ENCODE measurements at regions not wholly inside any gene's neighbourhood (a gene's known extent, or its start where the extent isn't known, plus 50 kb on each side); places are given as distances from the start of the nearest gene placed in this dataset.

DNA sequence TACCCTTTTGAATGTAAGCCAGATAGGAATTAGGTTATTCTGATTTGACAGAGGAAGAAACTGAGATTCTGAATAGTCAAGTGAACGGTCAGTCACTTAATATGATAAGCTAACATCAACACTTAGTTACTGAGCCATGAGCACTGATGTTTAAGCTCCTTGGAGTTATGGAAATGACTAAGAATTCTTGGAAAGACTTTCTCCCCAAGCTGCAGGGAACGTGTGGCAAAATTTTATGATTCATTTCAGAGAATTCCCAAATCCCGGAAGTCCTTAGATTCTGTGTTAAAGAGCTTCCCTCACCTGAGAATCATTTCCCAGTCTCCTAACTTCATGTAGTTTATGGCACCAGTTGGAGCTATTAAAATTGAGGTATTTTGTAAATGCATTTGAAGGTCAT, 330.9 kb downstream of the XPNPEP1 start:
- no peaks in the 10 kb centered on the region for H3K9me3 ChIP-seq (ENCODE audit: control insufficient read depth, low read depth, low read length)
- H3K27ac ChIP-seq (ENCODE audit: insufficient read length, low read depth, low read length) = no peak overlapping the region
- no peaks in the 10 kb centered on the region for H4K20me1 ChIP-seq (ENCODE audit: control insufficient read depth, insufficient read depth, insufficient read length)
- Mint-ChIP-seq H3K4me3 (no peak overlapping the region), H3K36me3 (ENCODE audit: insufficient read depth in 1 of 3, low read depth in 3 of 3) (peaks cover 0 to under 1% (median 0%) of the 10 kb centered on the region in 3 experiments; a peak in 1 of 7 replicates), H3K4me1 (peaks cover 4 to 5% of the 10 kb centered on the region in 2 experiments; a peak in 2 of 4 replicates), H3K27ac (no peak overlapping the region), H3K27me3 (ENCODE audit: low read depth) (no peaks in the 10 kb centered on the region), H3K9me3 (peaks cover under 1 to 5% of the 10 kb centered on the region in 2 experiments; a peak in 4 of 5 replicates)
- WGBS (ENCODE audit: extremely low coverage, insufficient read length, low lambda C conversion rate) = no CpG with 5 or more reads among the region's 3 CpGs
- no peaks in the 10 kb centered on the region for H3K79me1 ChIP-seq (ENCODE audit: insufficient read depth, low read depth, low read length, poor library complexity, severe bottlenecking)
- H4K8ac ChIP-seq (replicated peaks; ENCODE audit: insufficient read length, low read depth, low read length) = no peak overlapping the region
- no peak overlapping the region for H3K4ac ChIP-seq (ENCODE audit: low read depth, low read length)
- no peak overlapping the region for H2AFZ ChIP-seq (ENCODE audit: low read length)
- DNase-seq = no peak
- no peak overlapping the region for H3T11ph ChIP-seq (ENCODE audit: low read length)
- no peak overlapping the region for H2BK5ac ChIP-seq (ENCODE audit: insufficient read length, low read length)
- no peak overlapping the region for H2BK20ac ChIP-seq (ENCODE audit: low read depth, low read length, poor library complexity, severe bottlenecking)
- H3K9ac ChIP-seq (ENCODE audit: extremely low read depth, insufficient read length, low read length) = no peak overlapping the region
- no peak overlapping the region for H3K4me2 ChIP-seq (ENCODE audit: insufficient read depth, insufficient read length, low read length)
- no peak overlapping the region for H2BK15ac ChIP-seq (ENCODE audit: low read depth, low read length)
- H3K23ac ChIP-seq (ENCODE audit: insufficient read length, low read depth, low read length) = no peak overlapping the region
- no peaks in the 10 kb centered on the region for H3K23me2 ChIP-seq (ENCODE audit: insufficient read length, low read depth, low read length, poor library complexity, severe bottlenecking)
- TF ChIP-seq CTCF (conservative IDR thresholded peaks at IDR 0.05) = no peak
- H4K5ac ChIP-seq (ENCODE audit: insufficient read length, low read depth, low read length) = no peak overlapping the region
- H3K27me3 ChIP-seq (ENCODE audit: insufficient read depth, low read length) = no peaks in the 10 kb centered on the region
- H3K79me2 ChIP-seq (ENCODE audit: insufficient read depth, low read length) = no peaks in the 10 kb centered on the region; the same call in 1 of the 2 replicates
- H3K4me1 ChIP-seq (ENCODE audit: insufficient read depth, low read length) = no peaks in the 10 kb centered on the region; the same call in 1 of the 2 replicates
- no peak overlapping the region for H3K56ac ChIP-seq (ENCODE audit: insufficient read length, low read depth, low read length)
- H2BK120ac ChIP-seq (ENCODE audit: low read depth, low read length, poor library complexity, severe bottlenecking) = no peak overlapping the region
- no peak overlapping the region for H3K14ac ChIP-seq (ENCODE audit: insufficient read depth, low read length)
- no peak overlapping the region for H4K91ac ChIP-seq (ENCODE audit: insufficient read length, low read depth, low read length)
- no peak overlapping the region for H2BK12ac ChIP-seq (ENCODE audit: insufficient read length, low read depth, low read length)
- H3K18ac ChIP-seq (ENCODE audit: insufficient read length, low read depth, low read length) = no peak overlapping the region
- no peak overlapping the region for H2AK5ac ChIP-seq (ENCODE audit: insufficient read length, low read length)

Measured in H9 (cell line).